HG03520 (cell line): ENCODE measurements at regions not wholly inside any gene's neighbourhood (a gene's known extent, or its start where the extent isn't known, plus 50 kb on each side); places are given as distances from the start of the nearest gene placed in this dataset.
"Not testable (repeated sequence)": the region's sequence is repeated elsewhere in the genome, so short reads cannot be mapped to it uniquely, and the experiment has no call there.

Experiments
- ATAC-seq: cut with Tn5 transposase; IDR thresholded peaks from one replicate; pipeline ENCODE4 v1.9.1; 2021; ENCODE audit warnings: mild to moderate bottlenecking, moderate library complexity; ENCODE audit not compliant: unreplicated experiment

DNA sequence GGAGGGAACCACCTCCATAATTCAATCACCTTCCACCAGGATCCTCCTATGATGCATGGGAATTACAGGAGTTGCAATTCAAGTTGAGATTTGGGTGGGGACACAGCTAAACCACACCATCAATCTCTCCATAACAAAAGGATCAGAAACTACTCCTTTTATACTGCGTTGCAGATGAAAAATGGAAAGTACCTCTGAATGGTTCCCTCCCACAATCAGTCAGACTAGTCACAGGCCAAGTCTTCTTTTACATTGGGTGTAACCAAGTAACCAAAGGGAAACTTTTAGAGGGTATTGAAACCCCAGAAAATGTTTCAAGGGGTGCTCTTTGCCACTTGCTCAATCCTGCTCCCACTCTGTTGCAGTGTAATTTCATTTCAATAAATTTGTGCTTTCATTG, 504.3 kb upstream of the CNTN3 start:
- ATAC-seq, result no peak

- no peak for ATAC-seq
Observed at GRCh38 chr3:75126556-75126955, 512.1 kb upstream of the CNTN3 start.

DNA sequence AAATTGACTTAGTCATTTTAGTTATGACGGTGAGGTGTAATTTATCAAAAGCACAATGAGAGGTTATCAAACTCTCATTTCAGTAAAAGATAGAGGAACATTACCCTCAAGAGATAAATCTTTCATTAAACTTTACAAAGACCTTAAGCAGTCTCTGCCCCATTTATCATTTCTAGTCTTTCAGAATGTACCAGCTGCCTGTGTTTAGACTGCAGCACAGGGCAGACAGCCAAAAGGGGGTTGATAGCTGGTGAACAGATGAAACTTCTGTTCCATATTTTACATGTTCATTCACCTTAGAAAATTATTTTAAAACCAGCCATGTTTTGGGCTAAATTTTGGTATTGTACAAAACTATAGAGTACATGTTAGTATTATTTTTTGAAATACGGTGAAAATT, 514.6 kb upstream of the CNTN3 start:
- ATAC-seq, result no peak

DNA sequence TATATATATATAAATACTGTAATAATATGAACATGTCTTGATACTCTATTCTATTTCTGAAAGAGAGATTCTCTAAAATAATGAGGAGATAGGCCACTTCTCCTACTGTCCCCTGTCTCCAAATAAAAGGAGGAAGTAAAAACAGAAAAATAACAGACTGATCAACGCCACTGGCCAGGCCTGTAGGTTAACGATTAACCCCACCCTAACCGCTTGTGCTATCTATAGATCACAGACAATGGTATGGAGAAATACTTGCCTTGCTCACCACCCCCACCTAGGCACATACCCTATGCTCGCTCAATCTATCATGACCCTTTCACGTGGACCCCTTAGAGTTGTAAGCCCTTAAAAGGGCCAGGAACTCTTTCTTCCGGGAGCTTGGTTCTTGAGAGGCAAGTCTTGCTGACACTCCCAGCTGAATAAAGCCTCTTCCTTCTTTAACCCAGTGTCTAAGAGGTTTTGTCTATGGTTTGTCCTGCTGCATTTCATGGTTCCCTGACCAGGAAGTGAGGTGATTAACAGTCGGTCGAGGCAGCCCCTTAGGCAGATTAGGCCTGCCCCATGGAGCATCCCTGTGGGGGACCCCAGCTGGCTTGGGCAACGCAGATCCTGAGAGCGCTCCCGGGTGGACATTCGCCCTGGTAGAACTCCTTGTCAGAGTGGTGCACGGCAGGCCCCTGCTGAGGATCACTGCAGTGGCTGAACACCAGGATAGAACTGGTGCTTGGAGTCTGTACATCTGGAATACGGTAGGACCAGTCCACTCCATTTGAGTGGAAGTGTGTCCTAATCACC, 521.8 kb upstream of the CNTN3 start:
- no peak for ATAC-seq

GRCh38 chr3:75138345-75138744, 523.9 kb upstream of the CNTN3 start:
- ATAC-seq, result no peak

DNA sequence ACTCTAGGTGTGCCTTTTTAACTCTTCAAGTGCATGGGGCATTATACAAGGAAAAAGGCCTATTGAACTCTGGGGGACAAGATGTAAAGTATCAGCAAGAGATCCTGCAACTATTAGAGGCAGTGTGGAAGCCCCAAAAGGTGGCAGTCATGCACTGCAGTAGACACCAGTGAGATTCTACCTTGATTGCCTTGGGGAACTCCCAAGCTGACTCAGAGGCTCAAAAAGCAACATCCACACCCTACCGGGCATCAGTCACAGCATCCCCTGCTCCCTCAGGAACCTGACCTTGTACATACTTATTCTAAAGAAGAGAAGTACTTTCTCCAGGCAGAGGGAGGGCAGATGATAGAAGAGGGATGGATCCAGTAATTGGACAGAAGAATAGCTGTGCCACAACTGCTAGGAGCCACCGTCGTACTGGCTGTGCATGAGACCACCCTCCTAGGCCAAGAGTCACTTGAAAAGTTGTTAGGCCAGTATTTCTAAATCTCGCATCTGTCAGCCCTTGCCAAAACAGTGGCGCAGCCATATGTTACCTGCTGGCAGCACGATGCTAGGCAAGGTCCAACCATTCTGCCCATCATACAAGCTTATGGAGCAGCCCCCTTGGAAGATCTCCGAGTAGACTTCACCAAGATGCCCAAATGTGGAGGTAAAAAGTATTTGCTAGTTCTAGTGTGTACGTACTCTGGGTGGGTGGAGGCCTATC, 523.1 kb upstream of the FRG2C start:
- no peak for ATAC-seq

- no peak for ATAC-seq
Observed at GRCh38 chr3:75144406-75144805, 519.7 kb upstream of the FRG2C start.

DNA sequence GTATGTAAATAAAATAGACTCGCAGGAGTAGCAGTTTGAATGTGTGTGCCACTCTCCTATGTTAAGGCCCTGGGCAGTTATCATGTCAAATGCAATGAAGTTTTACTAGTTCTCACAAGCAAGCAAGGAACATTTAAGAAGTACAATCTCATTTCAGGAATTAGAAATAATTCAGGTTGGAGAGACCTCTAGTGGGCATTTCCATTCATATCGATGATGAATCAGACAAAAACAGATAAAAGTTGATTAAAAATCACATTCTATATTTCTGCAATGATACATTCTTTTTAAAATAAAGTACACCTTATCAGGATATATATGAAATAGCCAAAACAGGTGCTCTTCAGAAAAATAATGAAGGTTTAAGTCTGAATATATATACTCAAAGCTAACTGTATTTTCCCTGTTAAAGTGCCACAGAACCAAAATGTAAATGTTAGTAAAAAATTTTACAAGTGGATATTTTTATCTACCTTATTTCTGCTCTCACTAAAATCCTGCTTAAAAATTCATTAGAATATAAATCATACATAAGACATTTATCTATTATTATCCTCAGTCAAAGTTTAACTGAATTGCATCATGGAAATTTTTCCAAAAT, 492.4 kb upstream of the FRG2C start:
- no peak for ATAC-seq

DNA sequence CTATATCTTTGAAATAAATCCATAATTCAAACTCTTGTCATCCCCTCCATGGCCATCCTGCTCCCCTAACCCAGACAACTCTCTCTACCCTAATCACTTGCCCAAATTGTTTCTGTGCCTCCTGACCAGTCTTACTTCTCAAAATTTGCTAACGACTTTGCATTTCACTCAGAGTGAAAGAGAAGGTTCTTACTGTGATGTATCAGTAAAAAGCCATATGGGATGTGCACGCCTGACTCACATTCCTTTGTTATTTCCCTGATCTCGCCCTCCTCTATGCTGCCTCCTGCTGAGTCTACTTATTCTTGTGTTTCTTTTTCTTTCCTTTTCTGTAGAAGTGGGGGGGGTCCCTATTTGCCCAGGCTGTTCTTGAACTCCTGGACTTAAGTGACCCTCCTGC, 487.2 kb upstream of the FRG2C start:
- no peak for ATAC-seq

GRCh38 chr3:75180235-75180944, 483.7 kb upstream of the FRG2C start:
- ATAC-seq, result peak; percentile 44

GRCh38 chr3:75180945-75181298, 483.2 kb upstream of the FRG2C start:
- ATAC-seq, result no peak

GRCh38 chr3:75188962-75189361, 475.2 kb upstream of the FRG2C start:
- ATAC-seq, result no peak

DNA sequence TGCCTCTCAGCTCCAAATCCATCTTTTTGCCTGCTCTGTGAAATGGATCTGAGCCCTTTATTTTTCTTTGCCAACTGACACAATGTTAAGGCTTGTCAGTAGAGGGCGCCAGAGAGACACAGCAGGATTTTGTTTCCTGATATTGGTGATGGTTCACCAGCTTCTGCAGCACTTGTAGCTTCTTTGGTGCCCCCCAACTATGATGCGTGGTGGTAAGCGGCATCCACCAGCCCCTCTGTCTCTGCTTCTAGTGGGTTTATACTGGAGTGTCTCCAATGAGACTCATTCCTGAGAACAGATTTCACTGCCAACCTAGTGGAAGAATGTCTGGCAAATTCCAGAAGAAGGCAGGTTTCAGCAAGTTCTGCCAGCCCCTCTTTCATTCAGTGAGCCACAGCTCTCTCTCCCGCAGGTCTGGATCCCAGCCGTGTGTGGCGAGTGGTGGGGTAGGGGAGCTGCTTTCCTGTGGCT, 471.9 kb upstream of the FRG2C start:
- no peak for ATAC-seq

GRCh38 chr3:75193797-75194196, 470.3 kb upstream of the FRG2C start:
- no peak for ATAC-seq

- ATAC-seq, result not testable (repeated sequence)
Observed at GRCh38 chr3:75214332-75214731, 449.8 kb upstream of the FRG2C start.

- no peak for ATAC-seq
Observed at GRCh38 chr3:75218577-75218976, 445.6 kb upstream of the FRG2C start.

GRCh38 chr3:75220932-75221331, 443.2 kb upstream of the FRG2C start:
- ATAC-seq, result no peak

GRCh38 chr3:75224412-75224811, 439.7 kb upstream of the FRG2C start:
- ATAC-seq, result no peak

DNA sequence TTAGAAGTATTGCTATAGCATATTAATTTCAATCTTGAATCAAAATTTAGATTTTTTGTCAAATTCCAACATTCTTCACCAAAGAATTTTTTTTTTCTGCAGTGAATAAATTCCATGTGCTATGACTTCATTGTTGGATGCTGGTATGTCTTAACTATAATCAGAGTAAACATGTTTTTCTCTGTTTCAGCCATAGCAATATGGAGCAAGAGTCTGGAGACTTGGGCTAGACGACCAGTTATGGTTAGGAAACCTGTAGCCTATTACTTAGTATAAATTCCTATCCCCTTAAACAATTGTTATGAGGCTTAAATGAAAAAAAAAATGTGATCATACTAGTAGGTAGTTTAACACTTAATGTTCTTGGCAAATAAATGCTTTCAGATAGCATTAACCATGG, 431.9 kb upstream of the FRG2C start:
- ATAC-seq, result no peak

GRCh38 chr3:75235631-75236030, 428.5 kb upstream of the FRG2C start:
- no peak for ATAC-seq

DNA sequence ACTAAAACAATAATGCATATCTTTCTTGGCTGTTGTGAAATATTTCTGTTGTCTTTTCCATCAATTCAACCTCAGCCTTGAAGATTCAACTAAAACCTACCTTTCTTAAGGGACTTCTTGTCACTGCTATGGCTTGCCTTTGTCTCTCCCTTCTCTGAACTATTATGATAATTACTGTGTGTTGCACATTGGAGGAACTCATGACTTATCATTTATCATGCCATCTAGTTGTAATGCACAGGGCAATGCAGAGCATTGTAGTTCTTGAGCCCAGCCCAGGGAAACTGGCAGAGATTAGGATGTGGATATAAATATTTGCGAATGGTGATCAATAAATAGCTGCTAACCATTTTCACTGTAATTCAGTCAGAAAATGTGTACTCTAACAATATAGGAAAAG, 427.1 kb upstream of the FRG2C start:
- no peak for ATAC-seq
